ENCODE measurements at regions not wholly inside any gene's neighbourhood (a gene's known extent, or its start where the extent isn't known, plus 50 kb on each side); places are given as distances from the start of the nearest gene placed in this dataset.
A peak's percentile ranks its signal among the peaks of the same experiment; 100 is the strongest.

- no peak overlapping the region for H3K27ac ChIP-seq
- TF ChIP-seq CTCF (conservative IDR thresholded peaks at IDR 0.05): no peak
Observed at GRCh38 chrX:33379839-33380238, 168.5 kb upstream of the DMD start.

- TF ChIP-seq CTCF (conservative IDR thresholded peaks at IDR 0.05): no peak
- no peak overlapping the region for H3K27ac ChIP-seq
Observed at GRCh38 chrX:33357606-33358005, 146.3 kb upstream of the DMD start.

- H3K27ac ChIP-seq: no peak overlapping the region
- no peak for TF ChIP-seq CTCF (conservative IDR thresholded peaks at IDR 0.05)
Observed at GRCh38 chrX:33339219-33339618, 127.9 kb upstream of the DMD start.

- TF ChIP-seq CTCF (conservative IDR thresholded peaks at IDR 0.05): peak; percentile 75
- no peak overlapping the region for H3K27ac ChIP-seq
Observed at GRCh38 chrX:33336783-33337182, 125.4 kb upstream of the DMD start.

GRCh38 chrX:33333271-33333670 is 121.9 kb upstream of the DMD start:
- no peak for TF ChIP-seq CTCF (conservative IDR thresholded peaks at IDR 0.05)
- H3K27ac ChIP-seq: no peak overlapping the region

- H3K27ac ChIP-seq: no peak overlapping the region
Observed at GRCh38 chrX:33330798-33331197, 119.4 kb upstream of the DMD start.

GRCh38 chrX:33324099-33324498 is 112.8 kb upstream of the DMD start:
- no peak overlapping the region for H3K27ac ChIP-seq
- no peak for TF ChIP-seq CTCF (conservative IDR thresholded peaks at IDR 0.05)

More at GRCh38 chrX:33330798-33331197, 119.4 kb upstream of the DMD start:
- no peak for TF ChIP-seq CTCF (conservative IDR thresholded peaks at IDR 0.05)

GRCh38 chrX:33307911-33308354 is 96.6 kb upstream of the DMD start:
- TF ChIP-seq CTCF (conservative IDR thresholded peaks at IDR 0.05): no peak
- H3K27ac ChIP-seq: no peak overlapping the region
